Endothelial cell of hepatic sinusoid (primary cell): ENCODE measurements at regions not wholly inside any gene's neighbourhood (a gene's known extent, or its start where the extent isn't known, plus 50 kb on each side); places are given as distances from the start of the nearest gene placed in this dataset.
"Not testable (repeated sequence)": the region's sequence is repeated elsewhere in the genome, so short reads cannot be mapped to it uniquely, and the experiment has no call there.

Experiments
- in situ Hi-C: cut with HindIII; loops from 2 replicates; pipeline ENCODE4 v1.10.0; 2017; ENCODE audit warnings: low sequenced_read_pairs

DNA sequence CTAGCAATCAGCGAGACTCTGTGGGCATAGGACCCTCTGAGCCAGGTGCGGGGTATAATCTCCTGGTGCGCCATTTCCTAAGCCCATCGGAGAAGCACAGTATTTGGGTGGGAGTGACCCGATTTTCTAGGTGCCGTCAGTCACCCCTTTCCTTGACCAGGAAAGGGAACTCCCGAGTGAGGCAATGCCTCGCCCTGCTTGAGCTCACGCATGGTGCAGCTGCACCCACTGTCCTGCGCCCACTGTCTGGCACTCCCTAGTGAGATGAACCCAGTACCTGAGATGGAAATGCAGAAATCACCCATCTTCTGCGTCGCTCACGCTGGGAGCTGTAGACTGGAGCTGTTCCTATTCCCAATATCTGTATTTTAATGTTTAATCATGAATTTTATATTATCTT, 408.6 kb downstream of the TDRD3 start:
- in situ Hi-C loops: not testable (repeated sequence)

DNA sequence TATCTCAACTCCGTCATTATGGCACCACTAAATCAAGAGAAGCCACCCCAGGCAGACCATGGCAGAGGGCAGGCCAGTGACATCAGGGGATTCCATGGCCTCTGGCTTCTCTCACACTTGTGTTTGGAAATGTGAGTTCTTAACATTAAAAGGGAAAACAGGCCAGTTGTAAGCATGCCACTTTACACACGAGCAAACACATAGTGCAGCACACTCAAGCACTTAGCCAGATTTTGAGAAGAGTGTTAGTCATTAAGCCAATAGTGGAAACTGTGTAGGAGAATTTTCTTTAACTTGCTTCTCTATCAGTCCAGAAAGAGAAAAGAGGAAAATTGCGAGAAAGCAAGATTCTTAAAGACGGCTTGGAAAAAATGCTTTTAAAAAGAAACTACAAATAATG, 401.5 kb downstream of the TDRD3 start:
- in situ Hi-C loops: no loop called here

DNA sequence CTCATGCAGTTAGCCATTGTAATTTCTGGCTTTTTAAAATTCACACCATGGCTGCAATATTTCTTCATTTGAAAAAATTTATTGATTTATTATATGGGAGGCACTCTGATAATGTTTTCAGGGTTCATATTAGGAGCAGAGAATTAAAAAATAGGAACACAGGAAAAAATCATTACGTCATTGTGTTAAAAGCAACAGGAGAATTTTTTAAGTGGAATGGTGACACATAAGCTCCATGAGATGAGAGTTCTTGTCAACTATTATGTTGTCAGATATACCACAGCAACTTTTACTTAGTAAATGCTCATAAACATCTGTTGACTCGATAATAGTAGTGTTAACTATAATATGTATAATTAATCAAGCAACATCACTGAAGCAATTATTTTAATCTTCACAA, 400.1 kb downstream of the TDRD3 start:
- in situ Hi-C loops: no loop called here

DNA sequence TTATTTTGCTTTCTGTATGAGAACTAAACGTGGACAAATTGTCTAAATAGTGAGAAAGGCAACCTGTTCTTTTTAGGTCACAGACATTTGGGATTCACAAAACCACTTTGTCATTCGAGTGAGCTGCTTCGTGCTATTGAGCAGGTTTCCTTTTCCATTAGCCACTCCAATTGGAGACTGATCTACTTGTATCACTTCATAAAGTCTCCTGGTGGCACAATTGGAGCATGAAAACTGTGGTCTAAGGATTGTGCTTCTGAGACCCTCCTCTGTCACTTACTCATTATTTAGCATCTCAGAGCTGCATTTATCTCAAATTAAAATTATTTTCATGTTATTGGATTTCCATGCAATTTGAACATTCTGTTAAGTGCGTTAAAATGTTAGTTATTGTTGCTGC, 397.7 kb downstream of the TDRD3 start:
- in situ Hi-C loops: no loop called here

DNA sequence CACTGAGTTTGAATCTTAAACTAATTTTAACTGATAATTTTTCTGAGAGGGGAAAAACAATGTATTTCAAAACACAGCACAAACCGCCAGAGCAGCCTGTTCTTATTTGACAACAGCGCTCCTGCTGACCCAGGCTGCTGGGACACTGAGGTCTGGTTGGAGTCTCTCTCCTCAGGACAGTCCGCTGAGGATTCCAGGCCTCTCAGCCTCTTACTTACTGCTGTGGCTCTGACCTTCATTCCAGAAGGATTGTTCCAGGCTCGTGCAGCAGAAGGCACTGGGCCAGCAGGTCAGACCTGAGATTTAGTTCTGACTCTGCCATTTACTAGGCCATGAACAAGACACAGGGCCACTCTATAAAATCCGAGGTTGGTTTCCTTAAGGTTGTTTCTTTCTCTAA, 393.6 kb downstream of the TDRD3 start:
- in situ Hi-C loops: no loop called here

DNA sequence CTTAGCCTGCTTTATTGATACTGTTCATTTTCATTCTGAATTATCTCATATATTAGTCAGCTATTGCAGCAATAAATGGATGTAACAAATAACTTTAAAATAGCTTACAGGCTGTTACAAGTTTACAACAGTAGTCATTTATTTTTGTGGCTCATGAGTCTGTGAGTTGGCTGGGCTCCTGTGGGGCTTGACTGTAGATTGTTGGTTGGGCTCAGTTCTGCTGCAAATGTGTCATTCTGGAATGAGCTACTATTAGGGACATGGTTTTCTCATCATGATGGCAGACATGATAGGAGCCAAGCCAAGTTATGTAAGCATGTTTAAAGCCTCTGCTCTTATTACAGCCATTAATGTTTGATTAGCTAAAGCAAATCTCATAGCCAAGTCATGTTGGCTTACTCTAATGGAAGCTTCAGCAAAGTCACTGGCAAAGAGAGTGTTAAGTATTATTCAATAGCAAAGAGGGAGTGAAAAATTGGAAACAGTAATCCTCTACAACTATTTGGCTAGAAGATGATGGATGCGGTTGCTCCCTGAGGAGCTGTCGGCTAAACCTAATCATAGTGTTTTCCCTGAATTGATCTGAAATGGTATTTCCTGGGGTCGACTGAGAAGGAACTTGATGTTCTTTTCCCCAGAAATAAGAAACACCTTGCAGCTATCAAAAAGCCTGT, 391.3 kb downstream of the TDRD3 start:
- in situ Hi-C loops: no loop called here

DNA sequence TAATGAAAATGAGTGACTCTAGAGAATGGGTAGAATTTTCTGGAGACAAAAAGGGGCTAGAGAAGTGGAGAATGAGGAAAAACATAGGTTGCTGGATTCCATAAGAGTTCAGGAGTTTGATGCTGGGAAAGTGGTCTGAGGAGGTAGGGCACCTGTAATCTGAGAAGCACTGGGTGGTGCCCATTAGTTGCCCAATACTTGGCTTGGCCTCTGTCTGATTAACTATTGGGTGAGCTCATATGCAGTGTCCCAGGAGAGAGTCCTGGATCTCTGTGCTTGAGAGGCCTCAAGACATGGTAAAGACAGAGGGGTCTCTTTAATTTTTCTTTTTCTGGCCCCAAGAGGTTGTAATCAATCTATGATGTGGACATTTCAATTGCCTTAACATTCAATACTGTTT, 390.1 kb downstream of the TDRD3 start:
- in situ Hi-C loops: no loop called here

DNA sequence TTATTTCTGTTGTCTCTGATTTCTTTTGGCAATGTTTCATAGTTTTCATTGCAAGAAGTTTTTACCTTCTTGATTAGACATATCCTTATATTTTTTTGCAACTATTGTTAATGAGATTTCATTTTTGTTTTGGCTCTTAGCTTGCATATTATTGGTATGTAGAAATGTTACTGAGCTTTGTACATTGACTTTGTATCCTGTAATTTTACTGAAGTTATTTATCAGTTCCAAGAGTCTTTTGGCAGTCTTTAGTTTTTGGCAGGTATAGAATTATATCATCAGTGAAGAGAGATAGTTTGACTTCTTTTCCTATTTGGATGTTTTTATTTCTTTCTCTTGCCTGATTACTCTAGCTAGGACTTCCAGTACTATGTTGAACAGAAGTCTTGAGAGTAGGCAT, 375.7 kb downstream of the TDRD3 start:
- in situ Hi-C loops: no loop called here

DNA sequence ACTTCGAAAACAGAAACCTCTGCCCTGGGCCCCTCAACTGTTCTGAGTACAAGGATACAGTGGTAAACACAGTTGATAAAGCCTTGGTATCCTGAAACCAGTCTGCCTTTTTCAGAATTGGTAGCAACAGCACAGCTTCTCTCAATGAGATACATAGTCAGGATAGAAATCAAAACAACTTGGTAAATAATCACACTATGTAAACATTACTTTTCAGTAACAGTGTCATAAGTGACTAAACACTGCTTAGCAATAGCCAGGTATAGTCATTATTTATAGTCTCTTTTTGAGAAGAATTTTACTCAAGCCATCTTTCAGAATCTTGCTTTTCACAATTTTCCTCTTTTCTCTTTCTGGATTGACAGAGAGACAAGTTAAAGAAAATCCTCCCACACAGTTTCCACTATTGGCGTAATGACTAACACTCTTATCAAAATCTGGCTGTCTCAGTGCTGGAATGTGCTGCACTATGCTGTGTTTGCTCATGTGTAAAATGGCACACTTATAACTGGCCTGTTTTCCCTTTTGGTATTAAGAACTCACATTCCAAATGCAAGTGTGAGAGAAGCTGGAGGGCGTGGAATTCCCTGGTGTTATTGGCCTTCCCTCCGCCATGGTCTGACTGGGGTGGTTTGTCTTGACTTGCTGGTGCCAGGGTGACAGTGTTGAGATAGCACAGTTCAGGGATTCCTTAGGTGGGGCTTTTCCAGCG, 368.8 kb downstream of the TDRD3 start:
- in situ Hi-C loops: no loop called here

DNA sequence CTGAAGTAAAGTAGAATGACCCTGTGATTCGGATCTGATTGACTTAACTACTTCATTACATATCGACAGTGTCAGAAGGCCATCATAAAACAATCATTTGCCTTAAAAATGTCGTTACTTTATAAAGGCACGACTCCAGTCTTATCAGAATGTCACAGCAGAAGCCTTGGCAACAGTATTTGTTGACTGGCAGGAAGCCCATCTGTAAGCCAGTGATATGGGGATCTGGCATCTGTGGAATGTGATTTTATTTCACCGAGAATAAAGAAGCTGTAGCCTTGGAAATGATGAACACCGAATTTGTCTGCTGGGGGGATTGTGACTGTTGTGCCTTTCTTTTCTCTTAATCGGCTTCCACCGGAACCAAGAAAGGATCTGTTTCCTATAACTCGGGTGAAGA, 362.5 kb downstream of the TDRD3 start:
- in situ Hi-C loops: no loop called here

DNA sequence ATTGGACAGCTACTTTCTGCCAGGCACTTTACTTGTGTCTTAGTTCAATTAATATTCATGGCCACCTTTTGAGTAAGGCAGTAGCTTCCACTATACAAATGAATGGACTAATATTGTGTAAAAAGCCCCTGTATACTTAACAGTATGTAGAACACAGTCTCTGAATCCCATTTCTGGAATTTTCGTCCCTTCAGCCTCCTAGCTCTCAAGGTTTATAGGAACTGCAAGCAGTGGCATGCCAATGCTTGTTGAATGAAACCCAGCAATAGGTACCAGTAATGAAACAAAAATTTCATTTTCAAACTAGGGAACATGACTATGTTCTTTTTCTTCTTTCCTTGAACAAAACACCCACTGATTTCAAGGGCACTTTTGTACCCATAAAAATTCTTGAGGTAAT, 361.6 kb downstream of the TDRD3 start:
- in situ Hi-C loops: no loop called here

DNA sequence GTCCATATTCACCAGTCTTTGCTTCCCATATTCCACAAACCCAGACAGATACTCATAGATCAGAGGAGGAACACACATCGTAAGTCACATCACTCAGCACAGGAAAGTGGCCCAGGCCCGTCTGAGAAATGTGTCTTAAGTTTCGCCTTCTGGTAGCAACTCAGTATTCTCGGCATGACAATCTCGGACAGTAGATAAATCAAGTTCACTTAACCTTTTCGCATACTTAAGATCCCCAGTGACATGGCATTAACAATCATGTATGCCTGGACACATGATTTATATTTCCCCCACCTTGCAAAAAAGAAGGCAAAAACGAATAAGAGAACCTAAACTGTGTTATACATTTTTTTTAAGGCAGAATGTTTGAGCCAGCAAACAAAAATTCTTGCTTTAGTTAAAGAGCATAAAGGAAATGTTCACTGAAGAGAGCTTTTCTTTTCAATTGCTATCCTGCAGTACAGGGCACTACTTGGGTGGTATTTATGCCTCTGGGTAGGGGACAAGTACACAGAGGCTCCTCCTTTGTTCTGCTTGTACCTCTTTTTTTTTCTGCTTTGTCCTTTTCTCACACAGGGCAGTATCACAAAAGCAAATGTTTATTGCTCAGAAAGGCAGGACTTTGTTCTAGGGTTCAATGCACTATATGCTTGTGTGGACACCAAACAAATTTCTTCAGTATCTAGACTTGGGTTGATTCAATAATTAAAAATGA, 360.6 kb downstream of the TDRD3 start:
- in situ Hi-C loops: no loop called here

DNA sequence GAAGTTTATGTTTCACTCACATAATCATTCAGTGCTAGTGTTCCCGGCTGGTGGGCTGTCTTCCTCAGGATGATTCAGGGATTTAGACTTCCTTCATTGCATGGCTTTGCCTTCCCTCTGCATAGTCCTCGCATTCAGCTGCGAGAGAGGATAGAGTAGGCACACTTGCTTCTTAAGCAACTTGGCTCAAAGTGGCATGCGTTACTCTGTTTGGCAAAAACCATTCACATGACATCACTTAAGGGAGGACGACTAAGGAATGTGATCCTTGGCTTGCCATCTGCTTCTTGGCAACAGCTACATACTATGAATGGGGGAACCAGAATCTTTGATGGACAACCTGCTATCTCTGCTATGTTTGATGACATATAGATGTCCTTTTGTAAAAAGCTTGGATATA, 359.3 kb downstream of the TDRD3 start:
- in situ Hi-C loops: no loop called here

DNA sequence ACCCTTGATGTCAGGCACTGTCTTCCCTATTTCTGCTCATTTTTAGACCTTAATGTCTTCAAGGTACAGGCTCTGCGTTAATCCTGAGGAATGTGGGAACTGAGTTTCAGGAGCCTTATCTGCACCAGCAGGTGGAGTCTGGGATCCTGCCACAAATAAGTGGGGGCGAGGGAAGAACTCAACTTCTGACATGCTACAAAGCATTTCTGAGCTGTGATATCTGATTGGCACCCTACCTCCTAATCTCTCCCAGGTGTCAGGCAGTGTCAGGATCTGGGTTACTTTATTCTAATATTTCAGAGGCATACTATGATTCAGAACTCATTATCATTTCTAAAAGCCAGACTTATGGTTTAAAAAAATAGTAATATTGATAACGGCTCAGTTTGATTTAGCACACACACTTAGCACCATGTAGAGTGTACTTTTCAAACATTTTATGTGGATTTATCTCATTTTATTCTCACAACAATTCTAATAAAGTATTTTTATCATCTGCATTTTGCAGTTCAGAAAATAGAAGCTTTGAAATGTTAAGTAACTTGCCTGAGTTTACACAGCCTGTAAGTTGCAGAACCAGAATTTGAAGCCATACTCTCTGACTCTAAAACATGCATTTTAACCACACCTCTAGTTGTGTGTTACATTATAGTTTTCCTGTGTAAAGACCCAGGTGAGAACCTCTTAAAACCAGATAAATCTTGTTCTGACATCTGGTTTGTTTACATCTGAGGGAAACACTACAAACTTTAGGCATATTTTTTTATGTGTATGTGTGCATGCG, 358.6 kb downstream of the TDRD3 start:
- in situ Hi-C loops: no loop called here

DNA sequence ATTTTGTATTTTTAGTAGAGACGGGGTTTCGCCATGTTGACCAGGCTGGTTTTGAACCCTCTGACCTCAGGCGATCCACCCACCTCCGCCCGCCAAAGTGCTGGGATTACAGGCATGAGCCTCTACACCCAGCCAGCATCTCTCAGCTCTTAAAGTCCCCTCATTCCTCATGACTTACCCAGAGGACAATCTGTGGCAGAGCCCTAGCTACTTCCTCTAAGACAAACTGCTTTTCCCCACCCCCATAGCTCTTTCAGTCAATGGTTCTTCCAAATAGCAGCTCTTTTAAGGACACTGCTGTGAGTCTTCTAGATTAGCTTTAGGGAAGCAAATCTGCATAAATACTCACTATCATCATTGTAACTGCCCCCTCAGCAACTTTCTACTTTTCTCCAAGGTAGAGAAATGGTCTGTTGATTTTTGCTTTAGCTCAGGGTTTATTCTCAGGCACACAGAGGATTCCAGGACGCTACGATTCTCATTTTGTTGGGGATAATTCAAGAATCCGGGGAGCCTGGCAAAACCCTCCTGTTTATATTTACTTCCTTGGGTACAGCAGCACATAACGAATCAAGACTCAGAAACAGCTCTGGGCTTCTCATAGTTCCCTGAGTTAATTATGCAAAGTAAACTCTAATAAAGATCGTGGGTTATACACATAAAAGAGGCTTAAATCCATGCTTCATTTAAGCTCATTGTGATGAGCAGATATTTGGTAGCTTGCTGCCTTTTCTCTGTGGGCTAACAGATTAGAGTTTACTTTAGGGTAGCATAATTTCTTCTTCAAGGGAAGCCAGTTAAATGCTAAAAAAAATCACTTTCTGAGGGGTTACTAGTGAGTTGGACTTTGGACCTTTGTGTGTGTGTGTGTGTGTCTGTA, 357.4 kb downstream of the TDRD3 start:
- in situ Hi-C loops: no loop called here

DNA sequence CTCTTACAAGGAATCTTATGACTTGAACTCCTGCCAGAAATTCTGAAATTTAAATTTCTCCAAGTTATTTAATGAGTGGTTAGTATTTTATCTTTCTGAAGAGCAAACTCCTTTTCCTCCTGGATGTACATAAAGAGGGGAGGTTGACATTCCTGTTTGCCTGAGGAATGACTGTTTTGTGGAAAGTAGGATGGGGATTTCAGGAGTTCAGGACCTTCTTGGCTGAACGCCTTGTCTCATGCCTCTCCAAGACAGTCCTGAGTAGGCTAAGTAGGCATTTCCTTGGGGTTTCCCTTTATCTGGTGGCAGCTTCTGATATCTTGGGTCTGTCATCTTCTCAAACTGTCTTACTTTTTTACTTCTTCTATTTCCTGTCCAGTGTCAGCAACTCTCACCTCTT, 356.6 kb downstream of the TDRD3 start:
- in situ Hi-C loops: no loop called here

DNA sequence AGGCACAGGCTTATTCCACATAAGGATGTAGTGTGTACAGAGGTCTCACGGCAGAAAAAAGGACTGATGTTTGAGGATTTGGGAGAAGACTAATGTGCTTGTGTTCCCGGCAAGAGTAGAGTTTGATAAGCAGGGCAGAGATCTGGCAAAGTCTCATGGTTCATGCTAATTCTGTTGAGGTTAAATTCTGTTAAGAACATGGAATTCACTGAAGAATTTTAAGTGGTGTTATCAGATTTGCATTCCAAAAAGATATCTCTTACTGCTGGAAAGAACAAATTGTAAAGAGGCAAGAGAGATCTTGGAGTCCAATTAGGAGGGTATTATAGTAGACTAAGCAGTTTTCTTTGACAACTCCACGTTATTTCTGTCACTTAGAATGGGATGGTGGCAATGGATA, 348.3 kb downstream of the TDRD3 start:
- in situ Hi-C loops: no loop called here

DNA sequence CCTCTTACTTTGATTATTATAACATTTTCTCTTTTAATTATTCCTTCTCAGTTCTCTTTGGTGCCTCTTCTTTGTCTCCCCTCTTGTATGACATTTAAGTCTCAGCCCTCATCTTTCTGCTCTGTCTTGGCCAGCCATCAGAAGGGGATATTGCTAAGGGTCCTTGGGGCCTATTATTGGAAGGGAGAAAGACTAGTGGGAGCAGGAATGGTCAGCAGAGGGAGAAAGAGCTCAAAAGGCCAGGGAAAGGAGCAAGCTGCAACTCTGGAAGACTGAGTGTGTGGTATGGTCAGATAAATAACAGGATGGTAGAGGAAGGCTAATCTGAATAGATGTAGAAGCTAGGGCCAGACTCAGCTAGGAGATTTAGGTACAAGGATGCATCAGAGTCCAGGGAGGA, 336.9 kb downstream of the TDRD3 start:
- in situ Hi-C loops: no loop called here

DNA sequence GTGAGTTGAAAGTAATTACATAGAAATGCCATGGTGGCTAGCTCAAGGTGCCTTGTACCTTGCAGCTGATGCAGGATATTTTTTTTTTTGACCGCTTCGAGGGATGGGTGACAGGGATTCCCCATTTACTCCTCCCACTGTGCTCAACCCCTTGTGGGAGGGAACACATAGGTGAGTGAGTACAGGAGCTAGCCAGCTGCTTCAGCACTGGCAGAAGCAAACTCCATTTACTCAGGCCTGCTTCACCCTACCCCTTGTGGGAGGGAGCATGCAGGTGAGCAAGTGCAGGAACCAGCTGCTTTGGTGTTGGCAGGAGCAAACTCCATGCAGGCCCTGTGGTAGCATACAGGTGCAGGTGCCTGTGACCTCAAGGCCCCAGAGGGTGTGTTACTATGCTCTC, 330.1 kb downstream of the TDRD3 start:
- in situ Hi-C loops: no loop called here

DNA sequence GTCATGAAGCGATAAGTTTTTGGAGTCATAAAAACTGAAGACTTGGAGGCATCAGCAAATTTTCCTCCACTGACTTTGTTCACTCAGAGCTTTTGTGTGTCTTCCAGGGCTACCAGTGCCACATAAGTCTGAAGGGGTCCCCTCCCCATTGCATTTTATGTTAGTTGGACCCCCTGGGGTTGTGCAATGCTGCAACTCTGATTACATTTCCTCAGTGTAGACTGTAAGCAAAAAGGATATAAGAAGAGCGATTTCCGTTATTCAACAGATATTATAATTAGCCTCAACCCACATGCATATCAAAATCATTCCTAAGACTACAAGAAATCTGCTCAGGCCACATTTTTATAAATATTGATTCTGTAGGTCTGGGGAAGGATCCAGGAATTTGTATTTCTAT, 324.0 kb downstream of the TDRD3 start:
- in situ Hi-C loops: no loop called here

DNA sequence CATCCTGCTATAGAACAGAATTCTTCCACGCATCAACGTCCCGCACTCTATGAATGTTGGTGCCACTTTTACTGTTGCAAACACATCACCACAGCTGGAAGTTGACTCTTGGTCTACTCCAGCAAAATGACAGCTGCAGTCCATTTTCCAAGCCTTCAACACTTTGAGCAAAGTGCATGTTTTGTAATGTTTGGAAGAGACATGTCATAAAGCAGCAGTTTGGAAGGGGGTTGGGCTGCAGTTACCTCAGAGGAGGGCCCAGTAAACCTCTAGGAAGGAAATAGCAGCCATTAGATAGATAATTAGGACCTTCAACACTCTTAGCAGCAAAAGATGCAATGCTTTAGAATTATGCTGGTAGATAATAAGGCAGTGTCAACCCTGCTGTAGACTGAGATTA, 323.6 kb downstream of the TDRD3 start:
- in situ Hi-C loops: no loop called here
